ENCODE measurements at regions not wholly inside any gene's neighbourhood (a gene's known extent, or its start where the extent isn't known, plus 50 kb on each side); places are given as distances from the start of the nearest gene placed in this dataset.

GRCh38 chr11:79960461-79960860 is 519.6 kb upstream of the TENM4 start:
- DNase-seq (ENCODE audit: low read depth, low spot score) (no peak), FAIRE-seq (no peak)
- Histone ChIP-seq H3K4me3 (replicated peaks in 1 of 3; ENCODE audit: insufficient read depth in 1 of 3, low read depth in 1 of 3, low read length in 3 of 3) (no peak overlapping the region), H3K9ac (replicated peaks; ENCODE audit: extremely low read depth, insufficient read depth, low read length) (no peak overlapping the region), H3K79me2 (ENCODE audit: control insufficient read depth, insufficient read depth, low read length) (no peaks in the 10 kb centered on the region), H3K9me1 (replicated peaks; ENCODE audit: control insufficient read depth, extremely low read depth, insufficient read depth, low read length) (no peaks in the 10 kb centered on the region), H3K4me2 (ENCODE audit: insufficient read depth, low read length) (no peak overlapping the region), H2AFZ (ENCODE audit: low read depth, low read length) (no peak overlapping the region), H3K4me1 (ENCODE audit: control insufficient read depth, extremely low read depth, insufficient read depth, low read length) (no peaks in the 10 kb centered on the region), H3K9me3 (replicated peaks; ENCODE audit: control insufficient read depth, insufficient read depth, low read length) (peaks cover 6% of the 10 kb centered on the region), H3K27me3 (ENCODE audit: control insufficient read depth in 2 of 2, insufficient read depth in 2 of 2, low read length in 2 of 2) (no peaks in the 10 kb centered on the region), H4K20me1 (replicated peaks; ENCODE audit: control insufficient read depth, extremely low read depth, insufficient read depth, low read length) (no peaks in the 10 kb centered on the region), H3K36me3 (ENCODE audit: control insufficient read depth in 2 of 2, extremely low read depth in 1 of 2, insufficient read depth in 2 of 2, low read length in 2 of 2) (no peaks in the 10 kb centered on the region), H3K27ac (ENCODE audit: insufficient read depth, low read depth, low read length) (no peak overlapping the region)
- intact Hi-C loops (cut with micrococcal nuclease) (no loop called here), dilution Hi-C loops (cut with MboI; ENCODE audit: extremely low pct_ligation_motif_present, low sequenced_read_pairs) (no loop called here)
- TF ChIP-seq MYC (IDR thresholded peaks at IDR 0.05; ENCODE audit: low read depth, low read length): no peak
- TF ChIP-seq CTCF (IDR thresholded peaks at IDR 0.05; ENCODE audit: extremely low read depth in 1 of 2, insufficient read depth in 1 of 2, low read depth in 1 of 2, low read length in 2 of 2): no peak
- no peak for TF ChIP-seq GATA2 (IDR thresholded peaks at IDR 0.05; ENCODE audit: insufficient read depth, insufficient read length, low read depth, low read length)
- TF ChIP-seq POLR2AphosphoS5 (IDR thresholded peaks at IDR 0.05; ENCODE audit: insufficient read depth, low read depth, low read length): no peak
- TF ChIP-seq JUN (IDR thresholded peaks at IDR 0.05; ENCODE audit: borderline replicate concordance, insufficient read depth, insufficient read length, low read depth): no peak
- no peak for TF ChIP-seq POLR2A (IDR thresholded peaks at IDR 0.05; ENCODE audit: low read depth, low read length)
- no peak for TF ChIP-seq FOS (IDR thresholded peaks at IDR 0.05; ENCODE audit: borderline replicate concordance, insufficient read depth, low read length)
- TF ChIP-seq EZH2 (IDR thresholded peaks at IDR 0.05; ENCODE audit: borderline replicate concordance, low read depth, low read length, severe bottlenecking): no peak
- TF ChIP-seq MAX (IDR thresholded peaks at IDR 0.05; ENCODE audit: insufficient read depth, insufficient read length): no peak
- CTCF ChIA-PET: no interaction called here
- BruUV-seq (replicated peaks): no TSS peak
- POLR2A ChIA-PET: no interaction called here
